ENCODE measurements at regions not wholly inside any gene's neighbourhood (a gene's known extent, or its start where the extent isn't known, plus 50 kb on each side); places are given as distances from the start of the nearest gene placed in this dataset.

DNA sequence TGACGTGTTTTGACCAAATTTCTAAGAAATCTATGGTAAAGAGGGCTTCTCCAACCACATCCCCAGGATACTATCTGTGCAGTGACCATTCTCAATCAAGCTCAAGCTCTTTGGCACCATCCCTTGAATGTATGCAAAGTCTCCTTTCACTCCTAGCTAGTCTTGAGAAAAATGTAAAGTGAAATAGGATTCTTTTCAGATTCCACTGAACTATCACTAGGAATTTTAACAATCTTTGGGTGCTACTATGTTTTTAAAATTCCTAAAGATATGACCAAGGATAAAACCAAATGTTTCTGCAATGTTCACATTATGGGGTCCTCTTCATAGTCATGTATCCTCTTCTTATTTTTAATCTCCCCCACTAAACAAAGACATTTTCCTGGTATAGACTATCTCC lies 107.8 kb downstream of the TMCO5A start:
- Histone ChIP-seq H3K27me3 (ENCODE audit: insufficient read depth, low read length) (no peaks in the 10 kb centered on the region), H3K4me3 (replicated peaks in 1 of 2; ENCODE audit: low read depth in 1 of 2, low read length in 2 of 2) (no peak overlapping the region), H3K36me3 (ENCODE audit: control insufficient read depth in 1 of 2, insufficient read depth in 2 of 2, low read length in 2 of 2) (no peaks in the 10 kb centered on the region), H3K4me2 (ENCODE audit: low read length) (no peak overlapping the region), H4K20me1 (ENCODE audit: insufficient read depth) (no peaks in the 10 kb centered on the region), H3K9me3 (ENCODE audit: control insufficient read depth in 1 of 2, insufficient read depth in 1 of 2, low read depth in 1 of 2, low read length in 2 of 2) (no peaks in the 10 kb centered on the region), H3K4me1 (ENCODE audit: control insufficient read depth in 1 of 2, insufficient read depth in 2 of 2, low read length in 2 of 2) (no peaks in the 10 kb centered on the region), H3K9me2 (ENCODE audit: insufficient read depth) (no peaks in the 10 kb centered on the region), H3K79me2 (ENCODE audit: insufficient read depth, low read length) (no peaks in the 10 kb centered on the region), H2AFZ (ENCODE audit: low read depth, low read length, poor library complexity, severe bottlenecking) (no peak overlapping the region), H3K9ac (ENCODE audit: low read length) (no peak overlapping the region), H3K27ac (ENCODE audit: low read depth, low read length) (no peak overlapping the region)
- no peak for DNase-seq (ENCODE audit: low read depth, low spot score)
- no peak for TF ChIP-seq FOSL1 (IDR thresholded peaks at IDR 0.05; ENCODE audit: low read depth)
- TF ChIP-seq JUND (IDR thresholded peaks at IDR 0.05), result no peak
- TF ChIP-seq, protein P1, sequence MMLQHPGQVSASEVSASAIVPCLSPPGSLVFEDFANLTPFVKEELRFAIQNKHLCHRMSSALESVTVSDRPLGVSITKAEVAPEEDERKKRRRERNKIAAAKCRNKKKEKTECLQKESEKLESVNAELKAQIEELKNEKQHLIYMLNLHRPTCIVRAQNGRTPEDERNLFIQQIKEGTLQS (IDR thresholded peaks at IDR 0.05), result no peak
- TF ChIP-seq SRF (IDR thresholded peaks at IDR 0.05; ENCODE audit: low read depth), result no peak
- TF ChIP-seq CBX3 (IDR thresholded peaks at IDR 0.05; ENCODE audit: low read depth), result no peak
- no peak for TF ChIP-seq TCF7L2 (IDR thresholded peaks at IDR 0.05; ENCODE audit: borderline replicate concordance, extremely low read depth, insufficient read depth, insufficient read length)
- TF ChIP-seq, protein P2, sequence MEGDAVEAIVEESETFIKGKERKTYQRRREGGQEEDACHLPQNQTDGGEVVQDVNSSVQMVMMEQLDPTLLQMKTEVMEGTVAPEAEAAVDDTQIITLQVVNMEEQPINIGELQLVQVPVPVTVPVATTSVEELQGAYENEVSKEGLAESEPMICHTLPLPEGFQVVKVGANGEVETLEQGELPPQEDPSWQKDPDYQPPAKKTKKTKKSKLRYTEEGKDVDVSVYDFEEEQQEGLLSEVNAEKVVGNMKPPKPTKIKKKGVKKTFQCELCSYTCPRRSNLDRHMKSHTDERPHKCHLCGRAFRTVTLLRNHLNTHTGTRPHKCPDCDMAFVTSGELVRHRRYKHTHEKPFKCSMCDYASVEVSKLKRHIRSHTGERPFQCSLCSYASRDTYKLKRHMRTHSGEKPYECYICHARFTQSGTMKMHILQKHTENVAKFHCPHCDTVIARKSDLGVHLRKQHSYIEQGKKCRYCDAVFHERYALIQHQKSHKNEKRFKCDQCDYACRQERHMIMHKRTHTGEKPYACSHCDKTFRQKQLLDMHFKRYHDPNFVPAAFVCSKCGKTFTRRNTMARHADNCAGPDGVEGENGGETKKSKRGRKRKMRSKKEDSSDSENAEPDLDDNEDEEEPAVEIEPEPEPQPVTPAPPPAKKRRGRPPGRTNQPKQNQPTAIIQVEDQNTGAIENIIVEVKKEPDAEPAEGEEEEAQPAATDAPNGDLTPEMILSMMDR (IDR thresholded peaks at IDR 0.05 in 2 of 3, conservative IDR thresholded peaks at IDR 0.05 in 1 of 3; ENCODE audit: borderline replicate concordance in 1 of 3, insufficient read depth in 1 of 3, low read depth in 2 of 3, low read length in 2 of 3), result no peak
- no peak for TF ChIP-seq YY1 (IDR thresholded peaks at IDR 0.05; ENCODE audit: extremely low read depth, insufficient replicate concordance, low read depth, low read length)
- intact Hi-C loops (cut with micrococcal nuclease), result no loop called here
- CTCF ChIA-PET, result no interaction called here
- RAD21 ChIA-PET (ENCODE audit: low non-redundant PET in 1 of 2, low total read pairs in 2 of 2, uncharacterized antibody in 2 of 2, unreplicated experiment in 2 of 2), result no interaction called here
- POLR2A ChIA-PET, result no interaction called here
- BruUV-seq (replicated peaks), result no TSS peak
- no peak for ATAC-seq

Measured in HCT116 (cell line).